ENCODE measurements at regions not wholly inside any gene's neighbourhood (a gene's known extent, or its start where the extent isn't known, plus 50 kb on each side); places are given as distances from the start of the nearest gene placed in this dataset.
"Not testable (repeated sequence)": the region's sequence is repeated elsewhere in the genome, so short reads cannot be mapped to it uniquely, and the experiment has no call there.

DNA sequence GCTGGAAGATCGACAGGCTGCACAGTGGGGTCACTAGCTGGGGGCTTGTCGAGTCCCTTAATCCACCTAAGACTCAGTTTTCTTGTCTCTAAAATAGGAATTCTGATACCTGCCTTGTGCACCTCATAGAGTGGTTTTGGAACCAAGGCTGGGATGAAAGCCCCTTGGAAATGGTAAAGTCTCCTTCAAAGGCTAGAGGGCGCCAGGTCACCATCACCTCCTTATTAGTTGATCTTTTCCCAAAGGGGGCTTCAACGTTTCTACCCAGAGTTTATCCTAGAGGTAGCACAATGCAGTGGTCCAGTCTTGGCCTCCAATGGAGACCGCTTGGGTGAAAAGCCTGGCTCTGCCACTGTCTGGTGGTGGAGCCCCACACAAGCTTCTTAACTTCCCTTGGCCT, 158.2 kb downstream of the AIPL1 start:
- peaks cover 22% of the 10 kb centered on the region for H3K27me3 Mint-ChIP-seq
- H3K9me3 ChIP-seq (ENCODE audit: control insufficient read depth, low read length, poor library complexity, severe bottlenecking) = no peaks in the 10 kb centered on the region
- no peak overlapping the region for H3K4me3 Mint-ChIP-seq
- DNase-seq = no peak
- H3K4me1 Mint-ChIP-seq = no peaks in the 10 kb centered on the region
- H3K27ac Mint-ChIP-seq = no peak overlapping the region
- no peak for ATAC-seq
- no peaks in the 10 kb centered on the region for H3K36me3 Mint-ChIP-seq (ENCODE audit: low read depth)

DNA sequence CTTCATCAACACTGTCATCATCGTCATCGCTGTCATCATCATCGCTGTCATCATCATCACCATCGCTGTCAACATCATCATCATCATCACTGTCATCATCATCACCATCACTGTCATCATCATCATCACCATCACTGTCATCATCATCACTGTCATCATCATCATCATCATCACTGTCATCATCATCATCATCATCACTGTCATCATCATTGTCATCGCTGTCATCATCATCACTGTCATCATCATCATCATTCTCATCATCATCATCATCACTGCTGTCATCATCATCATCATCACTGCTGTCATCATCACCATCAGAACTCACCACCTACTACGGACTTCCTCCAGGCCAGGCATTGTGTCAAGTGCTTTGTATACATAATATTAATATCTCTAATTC, 160.6 kb downstream of the AIPL1 start:
- no peaks in the 10 kb centered on the region for H3K9me3 ChIP-seq (ENCODE audit: control insufficient read depth, low read length, poor library complexity, severe bottlenecking)
- ATAC-seq (no peak), DNase-seq (no peak)
- no peak overlapping the region for H3K4me3 Mint-ChIP-seq
- no peaks in the 10 kb centered on the region for H3K36me3 Mint-ChIP-seq (ENCODE audit: low read depth)
- no peak overlapping the region for H3K27ac Mint-ChIP-seq
- H3K27me3 Mint-ChIP-seq = peaks cover 3% of the 10 kb centered on the region
- H3K4me1 Mint-ChIP-seq = no peaks in the 10 kb centered on the region

- no peak overlapping the region for H3K4me3 Mint-ChIP-seq
- no peaks in the 10 kb centered on the region for H3K9me3 ChIP-seq (ENCODE audit: control insufficient read depth, low read length, poor library complexity, severe bottlenecking)
- no peaks in the 10 kb centered on the region for H3K4me1 Mint-ChIP-seq
- H3K36me3 Mint-ChIP-seq (ENCODE audit: low read depth) = no peaks in the 10 kb centered on the region
- ATAC-seq (no peak), DNase-seq (no peak)
- no peak overlapping the region for H3K27ac Mint-ChIP-seq
- no peaks in the 10 kb centered on the region for H3K27me3 Mint-ChIP-seq
These were observed 165.4 kb downstream of the AIPL1 start for GRCh38 chr17:6269478-6269877.

GRCh38 chr17:6261466-6261865, 173.5 kb downstream of the AIPL1 start:
- H3K9me3 ChIP-seq (ENCODE audit: control insufficient read depth, low read length, poor library complexity, severe bottlenecking) = no peaks in the 10 kb centered on the region
- no peak for DNase-seq
- no peaks in the 10 kb centered on the region for H3K4me1 Mint-ChIP-seq
- H3K27ac Mint-ChIP-seq = no peak overlapping the region
- no peak for ATAC-seq
- peaks cover 26% of the 10 kb centered on the region for H3K27me3 Mint-ChIP-seq
- no peak overlapping the region for H3K4me3 Mint-ChIP-seq
- no peaks in the 10 kb centered on the region for H3K36me3 Mint-ChIP-seq (ENCODE audit: low read depth)

GRCh38 chr17:6259899-6260298, 175.0 kb downstream of the AIPL1 start:
- Mint-ChIP-seq H3K4me3 (no peak overlapping the region), H3K36me3 (ENCODE audit: low read depth) (no peaks in the 10 kb centered on the region), H3K27ac (no peak overlapping the region), H3K4me1 (no peaks in the 10 kb centered on the region), H3K27me3 (peaks cover 41% of the 10 kb centered on the region)
- no peaks in the 10 kb centered on the region for H3K9me3 ChIP-seq (ENCODE audit: control insufficient read depth, low read length, poor library complexity, severe bottlenecking)
- DNase-seq (no peak), ATAC-seq (no peak)

DNA sequence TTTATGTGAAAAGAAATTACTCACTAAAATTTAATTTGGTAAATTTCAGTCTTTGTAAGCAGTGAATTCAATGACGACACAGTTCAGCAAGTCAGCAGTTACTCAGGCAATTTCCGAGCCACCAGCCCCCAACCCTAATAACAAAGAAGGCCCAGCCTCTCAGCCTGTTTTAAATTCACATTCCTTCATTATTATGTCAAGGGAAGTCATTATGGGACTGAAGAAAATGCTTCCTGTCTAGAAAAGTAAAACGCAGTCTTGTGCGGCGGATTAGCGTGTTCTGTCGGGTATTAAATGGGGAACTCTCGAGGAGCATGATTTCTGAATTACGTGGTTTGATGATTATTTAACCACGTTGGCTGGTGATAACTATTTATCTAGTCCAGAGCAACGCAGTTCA, 177.6 kb downstream of the AIPL1 start:
- H3K9me3 ChIP-seq (ENCODE audit: control insufficient read depth, low read length, poor library complexity, severe bottlenecking) = no peaks in the 10 kb centered on the region
- Mint-ChIP-seq H3K27ac (no peak overlapping the region), H3K4me1 (no peaks in the 10 kb centered on the region), H3K27me3 (peaks cover 53% of the 10 kb centered on the region), H3K4me3 (no peak overlapping the region), H3K36me3 (ENCODE audit: low read depth) (no peaks in the 10 kb centered on the region)
- DNase-seq (no peak), ATAC-seq (no peak)

GRCh38 chr17:6255322-6255721, 179.6 kb downstream of the AIPL1 start:
- peaks cover 65% of the 10 kb centered on the region for H3K27me3 Mint-ChIP-seq
- DNase-seq (no peak), ATAC-seq (no peak)
- no peaks in the 10 kb centered on the region for H3K36me3 Mint-ChIP-seq (ENCODE audit: low read depth)
- no peak overlapping the region for H3K4me3 Mint-ChIP-seq
- no peaks in the 10 kb centered on the region for H3K4me1 Mint-ChIP-seq
- no peak overlapping the region for H3K27ac Mint-ChIP-seq
- H3K9me3 ChIP-seq (ENCODE audit: control insufficient read depth, low read length, poor library complexity, severe bottlenecking) = no peaks in the 10 kb centered on the region

DNA sequence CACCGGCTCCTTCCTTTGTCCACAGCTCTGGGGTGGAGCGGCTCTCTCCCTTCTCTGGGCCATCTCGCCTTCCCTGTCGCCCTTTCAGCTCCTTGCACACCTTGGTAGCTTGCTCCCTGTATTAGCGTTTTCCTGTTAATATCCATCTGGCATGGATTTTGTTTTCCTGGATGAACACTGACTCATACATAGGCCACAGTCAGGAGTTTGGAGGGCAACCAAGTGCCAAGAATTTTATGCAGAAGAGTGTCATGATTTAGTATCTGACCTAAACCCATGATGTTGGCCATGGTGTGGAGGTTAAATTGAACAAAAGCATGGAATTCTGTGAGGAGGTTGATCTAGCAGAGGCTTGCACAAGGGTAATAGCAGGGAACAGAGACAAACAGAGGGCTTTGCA, 180.9 kb downstream of the AIPL1 start:
- H3K36me3 Mint-ChIP-seq (ENCODE audit: low read depth) = no peaks in the 10 kb centered on the region
- no peaks in the 10 kb centered on the region for H3K9me3 ChIP-seq (ENCODE audit: control insufficient read depth, low read length, poor library complexity, severe bottlenecking)
- ATAC-seq (no peak), DNase-seq (no peak)
- peaks cover 69% of the 10 kb centered on the region for H3K27me3 Mint-ChIP-seq
- H3K4me1 Mint-ChIP-seq = no peaks in the 10 kb centered on the region
- no peak overlapping the region for H3K27ac Mint-ChIP-seq
- no peak overlapping the region for H3K4me3 Mint-ChIP-seq

GRCh38 chr17:6251640-6252039, 181.5 kb downstream of the WSCD1 start:
- H3K27me3 Mint-ChIP-seq = peaks cover 71% of the 10 kb centered on the region

DNA sequence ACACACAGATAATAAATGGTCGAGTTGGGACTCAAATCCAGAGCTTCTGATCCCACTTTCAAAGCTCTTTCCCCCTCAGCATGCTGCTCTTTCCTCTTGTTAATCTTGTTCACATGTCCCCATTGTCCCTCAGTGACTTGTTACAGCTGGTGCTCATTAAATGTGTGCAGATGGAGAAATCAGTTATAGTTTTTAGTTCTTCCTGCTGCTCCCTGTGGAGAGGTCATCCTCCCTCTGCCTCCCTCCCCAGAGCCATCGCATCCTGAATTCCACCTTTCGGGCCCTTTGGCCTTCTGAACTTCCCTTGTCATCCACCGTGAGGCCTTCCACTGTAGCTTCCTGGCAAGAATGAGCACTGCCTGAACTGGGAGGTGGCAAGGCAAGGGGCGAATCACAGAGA, 179.6 kb downstream of the WSCD1 start:
- DNase-seq = no peak
- no peaks in the 10 kb centered on the region for H3K9me3 ChIP-seq (ENCODE audit: control insufficient read depth, low read length, poor library complexity, severe bottlenecking)
- Mint-ChIP-seq H3K4me1 (no peaks in the 10 kb centered on the region), H3K27ac (no peak overlapping the region), H3K4me3 (no peak overlapping the region), H3K27me3 (peaks cover 68% of the 10 kb centered on the region), H3K36me3 (ENCODE audit: low read depth) (no peaks in the 10 kb centered on the region)
- ATAC-seq = no peak

More at GRCh38 chr17:6251640-6252039, 181.5 kb downstream of the WSCD1 start:
- not testable (repeated sequence) for ATAC-seq; DNase-seq; H3K27ac Mint-ChIP-seq; H3K4me3 Mint-ChIP-seq; H3K9me3 ChIP-seq (ENCODE audit: control insufficient read depth, low read length, poor library complexity, severe bottlenecking); H3K4me1 Mint-ChIP-seq; H3K36me3 Mint-ChIP-seq (ENCODE audit: low read depth)

- no peaks in the 10 kb centered on the region for H3K9me3 ChIP-seq (ENCODE audit: control insufficient read depth, low read length, poor library complexity, severe bottlenecking)
- H3K27ac Mint-ChIP-seq = no peak overlapping the region
- no peak for DNase-seq
- no peak overlapping the region for H3K4me3 Mint-ChIP-seq
- H3K4me1 Mint-ChIP-seq = no peaks in the 10 kb centered on the region
- no peaks in the 10 kb centered on the region for H3K36me3 Mint-ChIP-seq (ENCODE audit: low read depth)
- peaks cover 62% of the 10 kb centered on the region for H3K27me3 Mint-ChIP-seq
- ATAC-seq = no peak
These were observed 177.9 kb downstream of the WSCD1 start for GRCh38 chr17:6248061-6248460.

DNA sequence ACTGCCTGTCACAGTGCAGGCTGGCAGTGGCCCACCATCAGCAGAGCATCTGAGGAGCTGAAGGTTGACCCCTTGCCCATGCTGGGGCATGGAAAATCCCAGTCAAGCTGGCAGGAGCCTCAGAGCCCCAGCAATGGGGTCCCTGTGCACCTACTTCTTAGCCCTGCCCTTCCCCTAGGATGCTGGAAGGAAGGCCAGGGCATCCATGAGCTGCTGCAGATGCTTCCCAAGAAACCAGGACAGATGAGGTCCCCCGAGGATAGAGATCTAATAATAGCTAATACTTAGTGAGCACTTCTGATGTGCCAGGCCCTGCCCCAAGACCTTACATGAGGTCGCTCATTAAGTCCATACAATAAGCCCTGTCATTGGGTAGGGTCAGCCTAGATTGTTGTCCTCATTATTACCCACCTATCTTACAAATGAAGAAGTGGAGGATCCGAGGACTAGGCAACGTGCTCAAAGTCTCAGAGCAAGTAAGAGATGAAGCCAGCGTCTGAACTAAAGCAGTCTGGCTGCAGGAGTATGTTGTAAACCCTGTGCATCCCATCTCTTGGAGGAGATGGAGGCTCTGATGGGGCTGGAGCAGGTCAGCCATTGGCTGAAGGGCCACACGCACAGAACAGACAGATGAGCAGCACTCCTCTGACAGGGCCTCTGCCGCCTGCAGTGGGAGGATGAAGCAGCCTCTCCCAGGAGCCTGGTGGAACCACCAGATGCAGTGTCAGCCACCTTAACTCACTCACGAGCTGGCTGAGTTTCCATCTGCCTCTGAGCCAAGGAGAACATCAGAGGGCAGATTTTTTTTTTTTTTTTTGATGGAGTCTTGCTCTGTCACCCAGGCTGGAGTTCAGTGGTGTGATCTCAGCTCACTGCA, 175.4 kb downstream of the WSCD1 start:
- H3K9me3 ChIP-seq (ENCODE audit: control insufficient read depth, low read length, poor library complexity, severe bottlenecking) = no peaks in the 10 kb centered on the region
- DNase-seq (no peak), ATAC-seq (no peak)
- Mint-ChIP-seq H3K27me3 (peaks cover 74% of the 10 kb centered on the region), H3K4me1 (no peaks in the 10 kb centered on the region), H3K27ac (no peak overlapping the region), H3K36me3 (ENCODE audit: low read depth) (peaks cover 2% of the 10 kb centered on the region), H3K4me3 (no peak overlapping the region)

DNA sequence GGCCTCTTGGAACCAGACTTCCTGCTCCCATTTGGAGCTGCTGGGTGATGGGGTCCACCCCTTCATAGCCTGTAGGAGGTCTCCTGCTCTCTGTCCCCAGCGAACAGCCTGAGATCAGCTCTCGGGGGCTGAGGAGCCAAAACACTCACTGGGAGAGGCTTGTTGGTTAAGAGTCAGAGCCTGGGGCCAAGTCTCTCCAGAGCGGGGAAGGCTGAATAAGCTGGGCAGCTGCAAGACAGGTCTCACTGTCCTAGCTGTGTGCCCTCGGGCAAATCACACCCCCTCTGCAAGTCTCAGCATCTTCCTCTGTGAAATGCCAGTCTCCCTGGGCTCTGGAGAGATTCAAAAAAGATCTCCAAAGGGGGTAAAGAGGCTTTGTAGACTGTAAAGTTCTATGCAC, 174.6 kb downstream of the WSCD1 start:
- Mint-ChIP-seq H3K4me1 (no peaks in the 10 kb centered on the region), H3K27ac (no peak overlapping the region), H3K4me3 (no peak overlapping the region), H3K36me3 (ENCODE audit: low read depth) (peaks cover 2% of the 10 kb centered on the region), H3K27me3 (peaks cover 76% of the 10 kb centered on the region)
- ATAC-seq = no peak
- no peaks in the 10 kb centered on the region for H3K9me3 ChIP-seq (ENCODE audit: control insufficient read depth, low read length, poor library complexity, severe bottlenecking)
- DNase-seq = no peak

DNA sequence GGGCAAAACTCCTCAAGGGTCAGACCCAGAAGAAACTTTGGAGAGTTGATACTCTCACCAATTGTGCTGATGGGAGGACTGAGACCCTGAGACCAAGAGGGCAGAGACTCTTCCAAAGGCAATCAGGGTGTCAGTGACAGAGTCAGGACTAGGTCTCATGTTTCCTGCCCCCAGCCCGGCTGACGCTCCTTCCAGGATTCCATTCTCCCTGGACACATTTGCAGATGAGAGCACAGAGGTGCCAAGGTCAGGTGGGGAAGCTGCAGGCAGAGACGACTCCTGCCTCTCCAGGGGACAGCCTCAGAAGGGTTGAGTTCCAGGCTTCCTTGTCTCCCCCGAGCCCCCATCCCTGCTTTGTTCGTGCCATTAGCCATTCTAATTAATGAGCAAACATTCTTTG, 174.1 kb downstream of the WSCD1 start:
- H3K27ac Mint-ChIP-seq = no peak overlapping the region
- H3K27me3 Mint-ChIP-seq = peaks cover 74% of the 10 kb centered on the region
- H3K36me3 Mint-ChIP-seq (ENCODE audit: low read depth) = peaks cover 2% of the 10 kb centered on the region

More for the DNA sequence above, 174.1 kb downstream of the WSCD1 start:
- DNase-seq = no peak
- Mint-ChIP-seq H3K4me1 (no peaks in the 10 kb centered on the region), H3K4me3 (no peak overlapping the region)
- ATAC-seq = no peak
- no peaks in the 10 kb centered on the region for H3K9me3 ChIP-seq (ENCODE audit: control insufficient read depth, low read length, poor library complexity, severe bottlenecking)

Data from T-helper 17 cell (primary cell).